HG02610 (cell line): ENCODE measurements at regions not wholly inside any gene's neighbourhood (a gene's known extent, or its start where the extent isn't known, plus 50 kb on each side); places are given as distances from the start of the nearest gene placed in this dataset.
A peak's percentile ranks its signal among the peaks of the same experiment; 100 is the strongest.
"Not testable (repeated sequence)": the region's sequence is repeated elsewhere in the genome, so short reads cannot be mapped to it uniquely, and the experiment has no call there.

Experiments used
- ATAC-seq: cut with Tn5 transposase; IDR thresholded peaks from one replicate; pipeline ENCODE4 v1.9.1; 2021; ENCODE audit warnings: mild to moderate bottlenecking, moderate library complexity; ENCODE audit not compliant: unreplicated experiment

GRCh38 chr4:148883891-148884290 lies 441.7 kb upstream of the NR3C2 start:
- no peak for ATAC-seq

DNA sequence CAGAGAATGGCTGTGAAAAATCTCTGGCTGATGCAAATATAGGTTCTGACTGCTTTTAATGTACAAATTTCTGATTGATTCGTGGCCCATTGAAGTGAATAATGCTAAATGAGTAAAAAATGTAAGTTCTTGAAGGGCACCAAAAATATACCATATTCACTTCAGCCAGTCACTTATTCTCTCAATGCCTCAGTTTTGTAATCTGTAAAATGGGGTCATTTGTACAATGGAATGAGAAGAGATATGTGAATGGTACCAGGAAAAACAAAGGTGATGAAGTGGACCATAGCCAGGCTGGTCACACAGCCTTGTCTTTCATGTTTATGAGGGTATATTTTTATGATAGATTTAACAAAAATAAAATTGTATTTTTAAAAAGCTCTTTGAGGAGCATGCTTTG lies 441.2 kb upstream of the NR3C2 start:
- ATAC-seq, result no peak

- no peak for ATAC-seq
These were observed 439.8 kb upstream of the NR3C2 start for GRCh38 chr4:148881860-148882643.

DNA sequence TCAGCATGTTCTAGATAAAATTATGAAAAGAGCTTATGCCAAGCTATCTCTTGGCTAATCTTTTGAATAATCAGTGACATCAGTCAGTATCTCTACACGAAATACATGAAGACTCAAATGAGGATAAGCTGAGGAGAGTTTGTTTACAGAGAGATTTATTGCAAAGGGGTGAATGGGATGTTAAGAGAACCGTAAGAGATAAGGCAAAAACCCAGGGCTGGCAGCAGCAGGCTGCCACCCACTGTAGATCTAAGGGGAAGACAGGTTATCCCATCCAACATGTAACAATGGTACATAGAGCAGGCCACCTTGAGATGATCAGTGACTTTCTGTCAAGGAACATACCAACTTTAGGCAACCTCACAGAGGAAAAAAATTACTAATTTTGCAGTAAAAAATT lies 432.1 kb upstream of the NR3C2 start:
- no peak for ATAC-seq

- no peak for ATAC-seq
These were observed 426.0 kb upstream of the NR3C2 start for GRCh38 chr4:148868191-148868590.

GRCh38 chr4:148866666-148867065 lies 424.5 kb upstream of the NR3C2 start:
- ATAC-seq, result no peak

DNA sequence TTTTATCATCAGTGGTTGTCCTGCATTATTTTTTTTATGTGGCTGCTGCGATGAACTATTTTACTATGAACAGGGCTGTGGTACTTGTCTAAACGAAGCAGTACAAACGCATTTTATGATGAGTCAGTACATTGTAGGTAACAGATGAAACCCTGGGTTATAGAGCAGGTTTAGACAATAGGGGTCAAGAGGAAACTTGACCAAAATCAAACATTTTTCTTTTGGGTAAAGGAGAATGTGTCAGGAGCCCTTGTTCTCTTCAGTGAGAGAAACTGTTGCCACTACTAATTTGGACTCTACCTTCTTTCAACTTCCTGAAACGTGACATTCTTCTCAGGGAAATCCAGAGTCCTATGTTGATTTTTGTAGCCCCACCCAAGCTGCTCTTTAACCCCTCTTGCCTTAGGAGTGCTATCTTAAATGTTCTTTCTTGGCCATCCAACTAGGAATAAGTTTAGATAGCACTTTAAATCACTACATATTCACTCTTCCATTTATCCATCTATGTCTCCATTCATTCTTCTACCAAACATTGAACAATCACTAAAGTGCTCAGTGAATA lies 415.8 kb upstream of the NR3C2 start:
- ATAC-seq, result no peak

- ATAC-seq, result no peak
These were observed 415.2 kb upstream of the NR3C2 start for GRCh38 chr4:148857239-148857972.

GRCh38 chr4:148854203-148854602 lies 412.0 kb upstream of the NR3C2 start:
- no peak for ATAC-seq

GRCh38 chr4:148852092-148852699 lies 410.0 kb upstream of the NR3C2 start:
- ATAC-seq, result no peak

- ATAC-seq, result no peak
These were observed 408.2 kb upstream of the NR3C2 start for GRCh38 chr4:148850257-148850995.

- ATAC-seq, result no peak
These were observed 407.4 kb upstream of the NR3C2 start for GRCh38 chr4:148849581-148849980.

GRCh38 chr4:148847544-148848255 lies 405.5 kb upstream of the NR3C2 start:
- no peak for ATAC-seq

GRCh38 chr4:148845609-148846008 lies 403.4 kb upstream of the NR3C2 start:
- ATAC-seq, result no peak

DNA sequence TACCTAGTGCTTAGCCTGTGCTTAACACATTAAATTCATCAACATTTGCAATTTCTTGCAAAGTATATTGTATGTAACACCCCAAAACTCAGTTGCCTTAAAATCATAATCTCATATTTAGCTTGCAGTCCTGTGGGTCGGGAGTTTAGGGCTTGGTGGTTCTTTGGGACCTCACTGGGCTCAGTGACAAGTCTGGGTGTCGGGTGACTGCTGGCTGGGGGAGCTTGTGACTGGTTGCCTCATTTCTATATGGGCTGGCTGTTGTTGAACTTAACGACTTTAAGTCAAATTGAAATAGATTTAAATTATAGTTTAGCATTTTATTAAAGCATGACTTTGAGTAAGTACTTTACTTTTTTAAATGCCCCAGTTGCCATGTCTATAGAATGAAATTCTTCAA lies 401.4 kb upstream of the NR3C2 start:
- no peak for ATAC-seq

DNA sequence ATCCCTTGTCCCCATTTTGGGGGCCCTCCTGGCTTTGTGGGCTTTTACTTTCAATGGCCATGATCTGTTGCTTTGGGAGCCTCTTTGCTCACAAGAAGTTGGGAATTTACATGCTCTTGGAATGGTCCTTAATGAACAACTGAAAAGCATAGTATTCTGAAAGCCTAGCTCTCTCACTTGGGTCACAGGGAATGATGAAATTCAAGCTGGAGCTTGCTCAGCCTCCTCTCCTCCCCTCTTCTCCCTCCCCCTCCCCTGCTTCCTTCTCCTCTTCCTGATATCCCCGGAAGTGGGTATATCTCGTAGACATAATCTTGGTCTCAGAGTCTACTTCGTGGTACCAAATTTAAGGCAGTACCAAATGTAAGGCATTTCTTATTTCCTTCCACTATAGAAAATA lies 400.6 kb upstream of the NR3C2 start:
- no peak for ATAC-seq

- not testable (repeated sequence) for ATAC-seq
These were observed 395.4 kb upstream of the NR3C2 start for GRCh38 chr4:148837571-148837970.

GRCh38 chr4:148834804-148835631 lies 392.8 kb upstream of the NR3C2 start:
- ATAC-seq, result peak; percentile 77

- no peak for ATAC-seq
These were observed 389.7 kb upstream of the NR3C2 start for GRCh38 chr4:148831945-148832344.
